ENCODE measurements at regions not wholly inside any gene's neighbourhood (a gene's known extent, or its start where the extent isn't known, plus 50 kb on each side); places are given as distances from the start of the nearest gene placed in this dataset.

DNA sequence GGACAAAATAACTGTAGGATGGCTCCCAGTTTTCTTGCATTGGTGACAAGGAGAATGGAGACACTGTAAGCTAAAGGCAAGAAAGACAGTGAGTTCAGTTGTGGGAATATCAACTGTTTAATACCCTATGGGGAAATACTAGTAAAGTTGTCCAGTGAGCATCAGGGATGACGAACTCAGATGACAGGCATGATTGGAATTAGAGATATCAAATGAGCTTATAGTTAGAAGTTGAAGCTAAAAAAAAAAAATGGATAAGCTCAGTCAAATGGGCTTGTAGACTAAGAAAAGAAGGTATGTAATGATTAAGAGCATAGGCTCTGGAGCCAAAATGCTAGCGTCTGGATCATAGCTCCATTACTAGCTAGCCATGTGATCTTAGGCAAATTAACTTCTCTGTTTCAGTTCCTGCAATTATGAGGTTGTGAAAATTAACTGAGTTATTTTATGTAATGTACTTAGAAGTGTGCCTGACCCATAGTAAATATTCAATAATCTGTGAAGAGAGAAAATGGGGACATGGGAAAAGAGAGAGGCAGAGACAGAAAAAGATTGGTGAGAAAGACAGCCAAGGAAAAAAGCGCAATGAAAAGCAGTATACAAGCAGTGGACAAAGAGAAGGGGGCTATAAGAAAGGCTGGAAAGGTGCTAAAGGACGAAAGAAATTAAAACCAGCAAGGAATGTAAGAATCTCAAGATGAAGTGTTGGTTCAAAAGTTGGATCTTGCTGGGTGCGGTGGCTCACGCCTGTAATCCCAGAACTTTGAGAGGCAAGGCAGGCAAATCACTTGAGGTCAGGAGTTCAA is 95.7 kb upstream of the SLC39A10 start:
- TF ChIP-seq, protein P1, sequence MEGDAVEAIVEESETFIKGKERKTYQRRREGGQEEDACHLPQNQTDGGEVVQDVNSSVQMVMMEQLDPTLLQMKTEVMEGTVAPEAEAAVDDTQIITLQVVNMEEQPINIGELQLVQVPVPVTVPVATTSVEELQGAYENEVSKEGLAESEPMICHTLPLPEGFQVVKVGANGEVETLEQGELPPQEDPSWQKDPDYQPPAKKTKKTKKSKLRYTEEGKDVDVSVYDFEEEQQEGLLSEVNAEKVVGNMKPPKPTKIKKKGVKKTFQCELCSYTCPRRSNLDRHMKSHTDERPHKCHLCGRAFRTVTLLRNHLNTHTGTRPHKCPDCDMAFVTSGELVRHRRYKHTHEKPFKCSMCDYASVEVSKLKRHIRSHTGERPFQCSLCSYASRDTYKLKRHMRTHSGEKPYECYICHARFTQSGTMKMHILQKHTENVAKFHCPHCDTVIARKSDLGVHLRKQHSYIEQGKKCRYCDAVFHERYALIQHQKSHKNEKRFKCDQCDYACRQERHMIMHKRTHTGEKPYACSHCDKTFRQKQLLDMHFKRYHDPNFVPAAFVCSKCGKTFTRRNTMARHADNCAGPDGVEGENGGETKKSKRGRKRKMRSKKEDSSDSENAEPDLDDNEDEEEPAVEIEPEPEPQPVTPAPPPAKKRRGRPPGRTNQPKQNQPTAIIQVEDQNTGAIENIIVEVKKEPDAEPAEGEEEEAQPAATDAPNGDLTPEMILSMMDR (IDR thresholded peaks at IDR 0.05 in 2 of 3, conservative IDR thresholded peaks at IDR 0.05 in 1 of 3; ENCODE audit: control insufficient read depth in 2 of 3, extremely low read depth in 1 of 3, insufficient read depth in 1 of 3, low read depth in 3 of 3, low read length in 3 of 3): no peak
- TF ChIP-seq POLR2AphosphoS5 (IDR thresholded peaks at IDR 0.05; ENCODE audit: low read length): 0 out of 2 replicates have a peak, but pooled peaks have one; percentile 40
- 0 out of 2 replicates have a peak, but pooled peaks have one; percentile 9 for TF ChIP-seq POLR2A (IDR thresholded peaks at IDR 0.05; ENCODE audit: low read depth, low read length)
- TF ChIP-seq JUND (IDR thresholded peaks at IDR 0.05; ENCODE audit: low read depth, low read length): no peak
- no peak for TF ChIP-seq MXI1 (IDR thresholded peaks at IDR 0.05; ENCODE audit: low read depth, low read length)
- TF ChIP-seq POLR2AphosphoS2 (IDR thresholded peaks at IDR 0.05; ENCODE audit: low read depth, low read length): 0 out of 2 replicates have a peak, but pooled peaks have one; percentile 17
- no peak for TF ChIP-seq CREM (IDR thresholded peaks at IDR 0.05; ENCODE audit: low read depth)
- TF ChIP-seq EZH2 (IDR thresholded peaks at IDR 0.05; ENCODE audit: borderline replicate concordance, control insufficient read depth, low read depth, low read length): no peak
- TF ChIP-seq, protein P2, sequence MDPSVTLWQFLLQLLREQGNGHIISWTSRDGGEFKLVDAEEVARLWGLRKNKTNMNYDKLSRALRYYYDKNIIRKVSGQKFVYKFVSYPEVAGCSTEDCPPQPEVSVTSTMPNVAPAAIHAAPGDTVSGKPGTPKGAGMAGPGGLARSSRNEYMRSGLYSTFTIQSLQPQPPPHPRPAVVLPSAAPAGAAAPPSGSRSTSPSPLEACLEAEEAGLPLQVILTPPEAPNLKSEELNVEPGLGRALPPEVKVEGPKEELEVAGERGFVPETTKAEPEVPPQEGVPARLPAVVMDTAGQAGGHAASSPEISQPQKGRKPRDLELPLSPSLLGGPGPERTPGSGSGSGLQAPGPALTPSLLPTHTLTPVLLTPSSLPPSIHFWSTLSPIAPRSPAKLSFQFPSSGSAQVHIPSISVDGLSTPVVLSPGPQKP (IDR thresholded peaks at IDR 0.05; ENCODE audit: low read depth, low read length): no peak
- TF ChIP-seq STAT1 (conservative IDR thresholded peaks at IDR 0.05): no peak
- no peak for TF ChIP-seq CHD1 (IDR thresholded peaks at IDR 0.05; ENCODE audit: low read depth, low read length)
- TF ChIP-seq FOXM1 (IDR thresholded peaks at IDR 0.05; ENCODE audit: low read depth, low read length): no peak; the same call in 1 of the 2 replicates
- peak in 1 of 2 experiments; percentile 74; a peak in 3 of 4 replicates for TF ChIP-seq EP300 (IDR thresholded peaks at IDR 0.05; ENCODE audit: borderline replicate concordance in 1 of 2, control insufficient read depth in 1 of 2, low read depth in 2 of 2, low read length in 2 of 2)

All from GM12878 (cell line).